ENCODE measurements at regions not wholly inside any gene's neighbourhood (a gene's known extent, or its start where the extent isn't known, plus 50 kb on each side); places are given as distances from the start of the nearest gene placed in this dataset.

GRCh38 chr5:79182141-79182540, 53.8 kb upstream of the JMY start:
- no peak for DNase-seq
- Mint-ChIP-seq H3K27ac (no peak overlapping the region), H3K36me3 (no peaks in the 10 kb centered on the region), H3K4me1 (no peaks in the 10 kb centered on the region), H3K4me3 (no peak overlapping the region), H3K9me3 (no peaks in the 10 kb centered on the region), H3K27me3 (no peaks in the 10 kb centered on the region)
- CTCF ChIA-PET = no interaction called here

- Mint-ChIP-seq H3K36me3 (no peaks in the 10 kb centered on the region), H3K27ac (no peak overlapping the region), H3K27me3 (no peaks in the 10 kb centered on the region), H3K4me3 (no peak overlapping the region), H3K4me1 (no peaks in the 10 kb centered on the region), H3K9me3 (no peaks in the 10 kb centered on the region)
- CTCF ChIA-PET = no interaction called here
- DNase-seq = no peak
Measured at GRCh38 chr5:79183011-79183410, 52.9 kb upstream of the JMY start.

GRCh38 chr5:79183617-79184016, 52.3 kb upstream of the JMY start:
- H3K4me3 Mint-ChIP-seq = no peak overlapping the region
- CTCF ChIA-PET = no interaction called here

GRCh38 chr5:79186021-79186420, 49.9 kb upstream of the JMY start:
- no peak for DNase-seq
- CTCF ChIA-PET = interaction anchor here (1.1 kb wide), 1 partner anchor 53 kb away, joined by 3 read pairs; no protein-coding TSS in a partner anchor
- no peaks in the 10 kb centered on the region for H3K4me1 Mint-ChIP-seq
- no peaks in the 10 kb centered on the region for H3K9me3 Mint-ChIP-seq
- H3K36me3 Mint-ChIP-seq = no peaks in the 10 kb centered on the region
- H3K27ac Mint-ChIP-seq = no peak overlapping the region
- no peak overlapping the region for H3K4me3 Mint-ChIP-seq
- H3K27me3 Mint-ChIP-seq = no peaks in the 10 kb centered on the region

More at GRCh38 chr5:79183617-79184016, 52.3 kb upstream of the JMY start:
- no peaks in the 10 kb centered on the region for H3K9me3 Mint-ChIP-seq
- no peaks in the 10 kb centered on the region for H3K4me1 Mint-ChIP-seq
- DNase-seq = no peak
- no peaks in the 10 kb centered on the region for H3K36me3 Mint-ChIP-seq
- no peaks in the 10 kb centered on the region for H3K27me3 Mint-ChIP-seq
- no peak overlapping the region for H3K27ac Mint-ChIP-seq
